ENCODE measurements at regions not wholly inside any gene's neighbourhood (a gene's known extent, or its start where the extent isn't known, plus 50 kb on each side); places are given as distances from the start of the nearest gene placed in this dataset.

DNA sequence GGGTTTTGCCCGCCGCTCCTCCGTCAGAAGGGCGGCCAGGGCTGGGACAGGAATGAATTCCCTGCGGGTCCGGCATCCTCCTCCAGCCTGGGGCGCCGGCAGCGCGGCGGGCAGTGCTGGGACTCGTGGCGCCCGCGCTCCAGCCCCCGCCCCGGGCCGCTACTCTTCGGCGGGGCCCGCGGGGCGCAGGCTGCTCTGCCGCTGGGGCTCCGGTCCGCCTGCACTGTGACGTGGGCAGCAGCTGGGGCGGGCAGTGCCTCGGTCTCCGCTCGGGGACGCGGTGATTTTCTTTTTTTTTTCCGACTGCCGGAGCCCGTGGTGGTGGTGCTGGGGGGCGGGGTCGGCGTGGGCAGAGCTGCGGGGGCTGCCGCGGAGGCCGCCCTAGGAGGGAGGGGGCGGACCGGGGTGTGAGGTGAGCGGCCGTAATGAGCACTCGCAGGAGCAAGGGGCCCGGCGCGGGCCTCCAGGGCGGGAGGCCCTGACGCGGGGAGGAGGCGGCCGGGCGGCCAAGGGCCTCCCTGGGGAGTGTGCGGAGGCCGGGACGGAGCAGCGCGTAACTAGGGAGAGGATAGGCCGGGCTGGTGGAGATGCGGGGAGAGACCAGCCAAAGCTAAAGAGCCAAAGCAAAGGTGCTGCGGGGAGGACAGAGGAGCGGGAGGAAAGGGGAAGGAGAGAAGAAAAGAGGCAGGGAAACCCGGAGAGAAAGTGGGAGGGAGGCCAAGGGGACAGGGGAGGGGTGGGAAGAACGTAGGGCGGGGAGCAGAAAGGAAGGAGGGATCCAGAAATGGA lies 73.3 kb upstream of the ZBED5 start:
- DNase-seq (ENCODE audit: low read depth): peak; percentile 80

DNA sequence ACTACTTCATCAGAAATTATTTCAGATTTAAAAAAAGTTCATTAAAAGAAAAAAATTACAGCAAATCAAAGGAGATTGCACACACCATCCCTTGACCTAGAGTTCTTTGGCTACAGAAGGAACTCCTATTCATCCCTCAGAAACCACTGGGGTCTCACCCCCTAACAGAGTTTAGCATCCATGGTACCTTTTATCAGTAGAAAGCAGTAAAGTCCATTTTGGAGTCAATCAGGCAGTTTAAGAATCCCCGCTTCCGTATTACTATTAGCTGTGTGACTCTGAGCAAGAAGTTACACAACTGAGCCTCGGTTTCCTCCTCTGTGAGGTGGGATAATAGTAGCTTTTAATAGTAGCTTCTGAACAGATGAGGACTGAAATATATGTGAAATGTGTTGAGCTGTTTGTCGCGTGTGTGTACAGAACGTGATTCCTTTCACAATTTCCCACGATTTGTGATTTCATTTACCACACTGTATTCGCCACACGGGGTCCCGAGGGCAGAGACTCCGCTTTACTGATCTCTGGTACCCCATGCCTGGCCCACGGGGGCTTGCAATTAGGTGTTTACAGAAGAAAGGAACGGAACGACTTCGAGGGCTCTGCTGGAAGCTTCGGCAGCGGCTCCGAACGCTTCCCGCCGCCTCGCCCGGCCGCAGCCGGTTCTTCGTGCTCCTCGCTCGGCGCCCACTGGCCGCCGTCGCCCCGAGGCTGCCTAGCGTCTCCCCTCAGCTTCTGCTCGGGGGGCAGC lies 72.5 kb upstream of the ZBED5 start:
- peak; percentile 43 for DNase-seq (ENCODE audit: low read depth)

DNA sequence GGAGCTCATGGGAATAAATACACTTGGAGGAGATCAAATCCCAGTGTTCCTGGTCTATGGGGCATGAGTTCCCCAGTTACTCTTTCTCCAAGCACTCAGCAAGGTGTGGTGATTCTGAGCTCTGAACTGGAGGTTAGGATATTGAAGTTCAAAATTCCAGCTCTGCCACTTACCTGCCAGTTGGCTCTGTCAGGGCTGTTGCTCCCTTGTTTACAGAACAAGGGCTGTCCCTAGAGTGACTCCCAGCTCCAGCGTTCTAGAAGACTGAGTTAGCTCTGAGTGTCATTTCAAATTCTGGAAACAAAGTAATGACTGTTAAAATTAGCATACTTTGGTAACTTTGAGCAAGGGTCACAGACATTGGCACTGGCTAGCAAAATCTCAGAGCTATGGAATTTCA lies 69.7 kb upstream of the ZBED5 start:
- DNase-seq (ENCODE audit: low read depth): no peak

DNA sequence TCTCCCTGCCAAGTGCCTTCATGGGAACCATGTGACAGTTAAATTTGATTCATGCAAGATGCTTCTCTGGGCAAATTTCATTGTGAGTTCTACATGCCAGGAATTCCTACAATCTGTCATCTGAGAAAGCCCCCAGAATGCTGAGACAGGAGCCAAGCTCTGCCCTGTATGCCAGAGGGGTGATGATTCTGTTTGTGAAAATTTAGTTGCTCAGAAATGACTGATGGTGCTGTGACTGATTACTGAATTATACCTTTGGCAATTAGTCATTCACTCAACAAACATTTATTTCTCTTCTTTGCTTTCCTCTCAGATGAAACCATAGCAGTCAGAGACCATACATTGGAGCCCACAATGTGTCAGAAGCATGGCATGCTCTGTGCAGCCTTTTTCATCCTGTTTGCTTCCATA lies 69.0 kb upstream of the ZBED5 start:
- no peak for DNase-seq (ENCODE audit: low read depth)

DNA sequence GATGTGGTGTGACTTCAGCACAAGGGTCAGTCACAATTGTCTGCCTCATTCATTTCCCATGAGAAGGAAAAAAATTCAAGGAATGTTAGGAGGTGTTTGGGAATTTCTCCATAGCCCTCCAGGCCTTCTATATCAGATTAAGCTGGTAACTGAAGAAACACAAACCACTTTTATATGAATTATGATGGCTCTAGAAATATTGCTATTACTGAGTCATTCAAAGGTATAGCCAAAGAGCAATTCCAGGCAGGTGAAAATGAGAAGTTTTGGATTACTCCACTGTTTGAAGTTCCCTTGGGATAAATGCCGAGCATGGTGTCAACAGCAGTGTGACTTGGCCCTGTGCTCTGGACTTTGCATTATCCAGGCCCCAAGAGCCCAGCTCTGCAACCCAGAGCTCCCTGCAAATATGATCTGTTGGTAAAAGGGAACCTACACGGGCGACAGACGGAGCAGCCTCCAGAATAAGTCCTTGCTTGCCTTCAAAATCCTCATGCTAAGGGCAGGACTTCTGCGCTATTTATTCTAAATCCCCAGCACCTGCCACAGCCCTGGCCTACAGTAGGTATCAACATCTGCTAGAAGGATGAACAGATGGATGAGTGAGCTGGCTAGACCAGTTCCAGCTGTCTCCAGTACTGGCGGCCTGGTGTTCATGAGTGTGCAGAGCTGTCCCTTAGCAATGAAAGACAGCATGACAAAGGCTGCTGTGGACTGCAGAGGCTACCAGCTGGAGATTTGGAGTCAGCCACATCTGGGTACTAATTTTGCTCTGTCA lies 67.5 kb upstream of the ZBED5 start:
- peak; percentile 46 for DNase-seq (ENCODE audit: low read depth)

DNA sequence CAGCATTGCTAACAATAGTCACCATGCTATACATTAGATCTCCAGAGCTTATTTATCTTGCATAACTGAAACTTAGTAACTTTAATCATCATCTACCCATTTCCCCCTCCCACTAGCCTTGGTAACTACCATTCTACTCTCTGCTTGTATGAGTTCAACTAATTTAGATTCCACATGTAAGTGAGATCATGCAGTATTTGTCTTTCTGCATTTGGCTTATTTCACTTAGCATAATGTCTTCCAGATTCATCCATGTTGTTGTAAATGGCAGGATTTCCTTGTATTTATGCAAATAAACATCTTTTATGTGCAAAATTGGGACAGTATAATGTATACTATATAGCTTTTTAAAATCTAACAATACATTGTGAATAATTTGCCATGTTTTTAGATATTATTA lies 66.0 kb upstream of the ZBED5 start:
- no peak for DNase-seq (ENCODE audit: low read depth)

DNA sequence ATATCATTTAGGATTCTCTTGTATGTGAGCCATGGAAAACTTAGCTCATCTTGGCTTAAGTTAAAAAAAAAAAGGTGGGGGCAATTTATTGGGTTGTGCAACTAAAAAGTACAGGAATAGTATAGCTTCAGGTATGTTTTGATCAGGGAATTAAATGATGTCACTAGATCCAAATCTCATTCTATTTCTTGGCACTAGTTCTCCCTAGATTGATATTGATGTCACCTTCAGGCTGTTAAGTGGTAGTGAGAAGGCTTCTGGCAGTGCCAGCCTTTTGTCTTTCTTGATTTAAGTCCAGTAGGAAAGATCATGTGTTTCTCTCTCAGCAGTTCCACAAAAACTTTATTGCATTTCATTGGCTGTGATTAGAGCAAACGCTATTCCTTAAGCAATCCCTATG lies 65.0 kb upstream of the ZBED5 start:
- DNase-seq (ENCODE audit: low read depth): no peak

DNA sequence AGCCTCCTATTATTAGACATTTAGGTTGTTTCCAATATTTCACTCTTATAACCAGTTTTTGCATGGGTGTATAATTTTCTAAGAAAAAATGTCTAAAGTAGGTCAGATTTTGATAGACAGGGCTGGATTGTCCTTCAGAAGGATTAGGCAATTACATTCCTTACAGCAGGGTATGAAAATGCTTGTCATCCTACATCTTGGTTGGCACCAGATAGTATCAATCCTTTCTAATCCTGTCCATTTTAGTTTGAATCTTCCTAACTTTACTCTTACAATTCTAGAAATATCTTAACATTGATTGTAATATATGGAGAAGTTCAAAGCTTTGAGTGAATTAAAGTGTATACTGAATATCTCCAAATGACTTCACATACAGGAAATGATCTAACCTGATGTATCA lies 63.0 kb upstream of the ZBED5 start:
- DNase-seq (ENCODE audit: low read depth): no peak

DNA sequence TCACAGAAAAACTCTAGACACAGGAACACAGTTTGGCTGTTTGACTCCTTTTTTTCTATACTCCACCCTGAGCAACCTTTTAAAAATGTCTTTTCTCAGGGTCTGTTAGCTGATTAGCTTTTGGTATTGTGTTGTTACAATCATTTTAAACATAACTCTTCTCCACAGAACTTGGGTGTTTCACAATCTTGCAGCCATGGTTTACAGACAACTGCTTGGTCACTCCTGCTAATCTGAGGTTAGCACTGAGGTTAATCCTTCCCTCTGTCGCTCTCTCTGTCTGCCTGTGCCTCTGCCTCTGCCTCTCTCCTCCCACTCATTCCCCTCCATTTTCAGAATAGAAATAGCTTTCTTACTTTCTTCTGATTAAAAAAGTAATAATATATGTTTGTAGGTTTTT lies 62.4 kb upstream of the ZBED5 start:
- DNase-seq (ENCODE audit: low read depth): peak; percentile 64

DNA sequence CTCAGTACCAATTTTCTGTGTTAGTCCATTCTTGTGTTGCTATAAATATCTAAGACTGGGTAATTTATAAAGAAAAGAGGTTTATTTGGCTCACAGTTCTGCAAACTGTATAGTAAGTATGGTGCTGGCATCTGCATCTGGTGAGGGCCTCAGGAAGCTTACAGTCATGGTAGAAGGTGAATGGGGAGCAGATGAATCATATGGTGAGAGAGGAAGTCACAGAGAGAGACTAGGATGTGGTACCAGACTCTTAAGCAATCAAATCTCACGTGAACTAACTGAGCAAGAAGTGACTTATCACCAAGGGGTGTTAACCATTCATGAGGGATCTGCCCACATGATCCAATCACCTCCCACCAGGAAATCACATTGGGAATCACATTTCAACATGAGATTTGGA lies 60.8 kb upstream of the ZBED5 start:
- DNase-seq (ENCODE audit: low read depth): no peak

DNA sequence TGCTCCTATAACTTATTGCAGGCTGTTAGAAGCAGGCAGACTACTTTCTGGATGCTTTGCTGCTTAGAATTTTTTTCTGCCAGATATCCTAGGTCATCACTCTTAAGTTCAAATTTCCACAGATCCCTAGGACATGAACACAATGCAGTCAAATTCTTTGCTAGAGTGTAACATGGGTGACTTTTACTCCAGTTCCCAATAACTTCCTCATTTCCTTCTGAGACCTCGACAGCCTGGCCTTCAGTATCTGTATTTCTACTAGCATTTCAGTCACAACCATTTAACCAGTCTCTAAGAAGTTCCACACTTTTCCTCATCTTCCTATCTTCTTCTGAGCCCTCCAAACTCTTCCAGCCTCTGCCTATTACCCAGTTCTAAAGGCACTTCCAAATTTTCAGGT lies 60.4 kb upstream of the ZBED5 start:
- no peak for DNase-seq (ENCODE audit: low read depth)

DNA sequence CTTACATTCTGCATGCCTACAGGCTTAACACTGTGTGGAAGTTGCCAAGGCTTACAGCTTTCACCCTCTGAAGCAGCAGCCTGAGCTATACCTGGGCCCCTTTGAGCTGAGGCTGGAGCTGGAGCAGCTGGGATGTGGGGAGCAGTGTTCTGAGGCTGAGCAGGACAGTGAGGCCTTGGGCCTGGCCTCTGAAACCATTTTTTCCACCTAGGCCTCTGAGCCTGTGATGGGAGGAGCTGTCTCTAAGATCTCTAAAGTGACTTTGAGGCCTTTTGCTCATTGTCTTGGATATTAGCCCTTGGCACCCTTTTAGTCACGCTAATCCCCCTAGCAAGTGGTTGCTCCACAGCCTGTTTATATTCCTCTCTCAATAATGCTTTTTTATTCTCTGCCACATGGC lies 59.9 kb upstream of the ZBED5 start:
- DNase-seq (ENCODE audit: low read depth): no peak

DNA sequence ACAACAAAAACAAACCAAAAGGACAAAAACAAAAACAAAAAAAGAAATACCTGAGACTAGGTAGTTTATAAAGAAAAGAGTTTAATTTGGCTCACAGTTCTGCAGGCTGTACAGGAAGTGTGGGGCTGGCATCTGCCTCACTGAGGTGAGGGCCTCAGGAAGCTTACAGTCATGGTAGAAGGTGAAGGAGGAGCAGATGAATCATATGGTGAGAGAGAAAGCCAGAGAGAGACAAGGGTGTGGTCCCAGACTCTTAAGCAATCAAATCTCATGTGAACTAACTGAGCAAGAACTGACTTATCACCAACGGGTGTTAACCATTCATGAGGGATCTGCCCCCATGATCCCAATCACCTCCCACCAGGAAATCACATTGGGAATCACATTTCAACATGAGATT lies 58.8 kb upstream of the ZBED5 start:
- no peak for DNase-seq (ENCODE audit: low read depth)

DNA sequence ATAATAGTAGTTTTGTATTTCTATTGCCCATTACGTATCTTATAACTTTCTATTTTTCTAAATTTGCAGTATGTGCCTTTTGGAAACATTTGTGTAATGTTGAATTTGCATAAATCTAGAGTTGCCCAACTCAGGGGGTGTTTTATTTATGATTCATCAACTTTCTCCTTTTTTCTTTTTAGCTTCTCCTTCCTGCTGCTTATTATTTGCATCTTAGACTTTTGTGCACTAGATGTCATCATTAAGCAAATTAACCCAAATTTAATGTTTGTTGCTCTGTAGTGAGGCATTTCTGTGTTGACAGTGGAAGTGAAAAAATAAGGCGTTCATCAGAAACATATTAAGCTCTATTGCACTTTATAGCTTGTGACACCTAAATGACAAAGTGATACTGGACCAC lies 56.2 kb upstream of the ZBED5 start:
- no peak for DNase-seq (ENCODE audit: low read depth)

DNA sequence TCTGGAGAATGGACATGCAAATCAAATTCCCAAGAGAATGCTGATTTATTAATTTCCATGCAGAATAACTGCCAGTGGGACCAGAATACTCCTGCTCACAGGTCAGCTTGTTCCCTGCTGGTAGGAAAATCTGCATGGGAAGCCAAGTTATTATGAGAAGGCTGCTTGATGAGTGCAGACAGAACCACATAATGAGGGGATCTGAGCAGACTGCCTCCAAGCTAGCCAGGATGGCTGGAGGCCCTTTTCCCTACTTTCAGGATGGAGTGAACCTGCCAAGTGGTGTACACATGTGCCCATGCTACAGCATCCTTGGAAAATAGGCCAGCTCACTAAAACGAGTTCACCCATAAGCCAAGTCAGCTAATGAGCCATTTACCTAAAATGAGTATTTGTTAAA lies 55.2 kb upstream of the ZBED5 start:
- DNase-seq (ENCODE audit: low read depth): no peak

DNA sequence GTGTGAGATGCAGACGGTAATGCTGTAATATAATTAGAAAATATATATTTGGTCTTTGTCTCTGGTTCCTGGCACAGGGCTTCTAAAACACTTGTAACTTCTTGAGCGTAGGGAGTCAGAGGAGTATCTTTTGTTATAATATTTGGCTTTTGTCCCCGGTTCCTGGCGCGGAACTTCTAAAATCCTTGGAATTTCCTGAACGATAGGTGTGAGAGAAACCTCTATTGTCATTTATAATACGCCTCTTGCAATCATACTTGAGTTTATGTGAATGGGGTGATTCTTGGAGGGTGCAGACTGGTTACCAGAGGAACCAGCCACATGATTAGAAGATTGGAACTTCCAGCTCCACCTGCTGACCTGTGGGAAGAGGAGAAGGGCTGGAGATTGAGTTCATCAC lies 54.1 kb upstream of the ZBED5 start:
- DNase-seq (ENCODE audit: low read depth): no peak

DNA sequence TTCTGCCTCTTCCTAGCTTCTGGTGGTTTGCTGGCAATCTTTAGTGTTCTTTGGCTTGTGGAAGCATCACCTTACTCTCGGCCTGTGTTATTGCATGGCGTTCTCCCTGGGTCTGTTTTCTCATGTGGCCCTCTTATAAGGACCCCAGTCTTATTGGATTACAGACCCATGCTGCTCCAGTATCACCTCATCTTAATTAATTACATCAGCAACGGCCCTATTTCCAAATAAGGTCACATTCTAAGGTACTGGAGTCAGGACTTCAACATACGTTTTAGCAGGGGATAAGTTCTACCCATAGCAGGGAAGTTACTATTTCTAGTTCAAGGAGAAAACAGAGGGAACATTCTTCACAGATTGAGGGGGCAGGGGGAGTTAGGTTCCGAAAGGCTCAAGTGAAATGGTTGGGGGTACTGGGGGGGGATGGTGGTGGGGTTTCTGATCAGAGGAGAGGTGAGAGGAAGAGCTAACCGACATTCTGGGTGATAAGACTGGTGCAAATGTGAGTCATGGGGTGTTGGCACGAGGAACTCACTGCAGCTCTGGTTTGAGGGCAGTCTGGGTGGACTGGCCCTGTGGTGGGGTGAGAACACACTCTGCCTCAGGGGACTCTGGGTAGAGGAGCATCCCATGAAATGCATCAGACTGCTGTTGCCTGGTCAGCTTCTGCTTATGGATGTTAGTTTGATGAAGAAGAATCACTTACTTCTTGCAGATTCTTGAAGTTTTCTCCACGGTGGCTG lies 51.5 kb upstream of the ZBED5 start:
- peak; percentile 82 for DNase-seq (ENCODE audit: low read depth)

DNA sequence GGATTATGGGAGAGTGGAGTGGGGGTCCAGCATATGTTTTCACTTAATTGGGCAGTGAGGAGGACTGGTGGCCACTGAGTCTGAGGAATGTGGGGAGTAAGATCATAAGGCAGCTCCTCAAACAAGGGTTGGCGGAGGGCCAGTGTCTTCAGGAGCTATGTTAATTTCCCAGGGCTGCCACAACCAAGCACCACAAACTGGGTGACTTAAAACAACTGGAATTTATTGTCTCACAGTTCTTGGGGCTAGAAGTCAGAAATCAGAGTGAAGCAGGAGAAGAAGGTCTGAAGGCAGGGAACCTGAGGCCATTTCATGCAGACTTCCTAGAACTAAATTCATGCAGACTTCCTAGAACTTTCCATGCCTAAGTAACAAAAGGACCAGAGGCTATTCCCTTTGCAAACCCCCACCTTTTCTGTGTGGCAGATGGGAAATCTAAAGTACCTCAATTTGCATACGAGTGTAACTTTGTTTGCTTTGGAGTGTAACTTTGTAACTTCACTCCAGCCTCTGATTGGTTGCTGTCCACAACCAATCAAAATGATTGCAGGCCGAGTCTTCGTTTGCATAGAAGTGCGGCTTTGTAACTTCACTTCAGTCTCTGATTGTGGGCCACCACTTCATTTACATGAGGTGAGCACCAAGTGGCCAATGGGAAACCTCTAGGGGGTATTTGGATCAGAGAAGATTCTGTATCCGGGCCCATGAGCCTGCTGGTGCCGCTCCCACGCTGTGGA lies 50.5 kb upstream of the ZBED5 start:
- peak; percentile 86 for DNase-seq (ENCODE audit: low read depth)
